ENCODE measurements at regions not wholly inside any gene's neighbourhood (a gene's known extent, or its start where the extent isn't known, plus 50 kb on each side); places are given as distances from the start of the nearest gene placed in this dataset.
"Not testable (repeated sequence)": the region's sequence is repeated elsewhere in the genome, so short reads cannot be mapped to it uniquely, and the experiment has no call there.

DNA sequence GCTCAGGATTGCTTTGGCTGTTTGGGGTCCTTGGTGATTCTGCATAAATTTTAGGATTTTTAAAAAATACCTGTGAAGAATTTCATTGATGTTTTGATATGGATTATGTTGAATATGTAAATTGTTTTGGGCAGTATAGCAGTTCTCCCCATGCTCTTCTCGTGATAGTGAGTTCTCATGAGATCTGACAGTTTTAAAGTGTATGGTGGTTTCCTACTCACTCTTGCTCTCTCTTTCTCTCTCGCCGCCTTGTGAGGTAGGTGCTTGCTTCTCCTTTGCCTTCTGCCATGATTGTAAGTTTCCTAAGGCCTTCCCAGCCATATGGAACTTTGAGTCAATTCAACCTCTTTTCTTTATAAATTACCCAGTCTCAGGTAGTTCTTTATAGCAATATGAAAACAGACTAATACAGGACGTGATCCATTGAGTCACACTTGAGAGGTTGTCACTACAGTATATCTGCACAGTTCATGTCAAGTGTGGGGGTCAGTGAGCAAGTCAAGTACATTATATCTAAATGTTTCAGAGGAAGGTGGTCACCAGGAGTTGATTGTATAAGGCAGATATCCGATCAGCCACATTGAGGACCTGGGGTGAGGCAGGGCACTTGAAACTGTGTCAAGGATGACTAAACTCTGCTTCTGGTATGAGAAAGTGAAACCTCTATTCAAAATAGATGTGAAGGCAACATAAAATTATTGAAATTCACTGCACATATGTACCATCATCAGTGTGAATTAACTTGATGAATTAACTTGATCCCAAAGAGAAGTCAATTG, 70.7 kb upstream of the CCDC179 start:
- TF ChIP-seq, protein P1, sequence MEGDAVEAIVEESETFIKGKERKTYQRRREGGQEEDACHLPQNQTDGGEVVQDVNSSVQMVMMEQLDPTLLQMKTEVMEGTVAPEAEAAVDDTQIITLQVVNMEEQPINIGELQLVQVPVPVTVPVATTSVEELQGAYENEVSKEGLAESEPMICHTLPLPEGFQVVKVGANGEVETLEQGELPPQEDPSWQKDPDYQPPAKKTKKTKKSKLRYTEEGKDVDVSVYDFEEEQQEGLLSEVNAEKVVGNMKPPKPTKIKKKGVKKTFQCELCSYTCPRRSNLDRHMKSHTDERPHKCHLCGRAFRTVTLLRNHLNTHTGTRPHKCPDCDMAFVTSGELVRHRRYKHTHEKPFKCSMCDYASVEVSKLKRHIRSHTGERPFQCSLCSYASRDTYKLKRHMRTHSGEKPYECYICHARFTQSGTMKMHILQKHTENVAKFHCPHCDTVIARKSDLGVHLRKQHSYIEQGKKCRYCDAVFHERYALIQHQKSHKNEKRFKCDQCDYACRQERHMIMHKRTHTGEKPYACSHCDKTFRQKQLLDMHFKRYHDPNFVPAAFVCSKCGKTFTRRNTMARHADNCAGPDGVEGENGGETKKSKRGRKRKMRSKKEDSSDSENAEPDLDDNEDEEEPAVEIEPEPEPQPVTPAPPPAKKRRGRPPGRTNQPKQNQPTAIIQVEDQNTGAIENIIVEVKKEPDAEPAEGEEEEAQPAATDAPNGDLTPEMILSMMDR (IDR thresholded peaks at IDR 0.05): no peak
- TF ChIP-seq POLR2A (IDR thresholded peaks at IDR 0.05): no peak
- intact Hi-C loops (cut with DNase I; ENCODE audit: low total_unique reads): no loop called here
- no peak overlapping the region for H3K4me3 ChIP-seq (ENCODE audit: low read depth, poor library complexity, severe bottlenecking)
- 82 to 90% methylated on average over 5 of the region's 5 CpGs for WGBS, 2 donors
- no peak for DNase-seq (ENCODE audit: low spot score in 2 of 2)

DNA sequence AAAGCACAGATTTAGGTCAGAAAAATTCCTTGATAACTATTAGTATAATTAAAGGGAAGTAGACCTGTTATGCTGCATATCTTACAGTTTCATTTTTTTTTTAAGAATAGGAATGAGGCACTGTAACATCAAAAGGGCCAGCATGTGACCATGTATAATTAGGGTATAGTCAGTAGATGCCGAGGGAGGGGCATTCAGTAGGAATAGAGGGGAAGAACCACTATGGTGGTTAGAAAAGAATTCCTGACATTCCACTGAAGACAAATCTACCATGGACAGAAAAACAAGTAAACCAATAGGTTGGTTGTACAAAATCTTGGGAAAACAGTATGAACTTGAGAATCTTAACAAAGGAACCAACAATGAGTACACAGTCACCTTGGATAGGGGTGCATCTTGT, 78.4 kb upstream of the CCDC179 start:
- intact Hi-C loops (cut with DNase I; ENCODE audit: low total_unique reads): no loop called here
- H3K4me3 ChIP-seq (ENCODE audit: low read depth, poor library complexity, severe bottlenecking): no peak overlapping the region
- 55 to 61% methylated on average over 1 of the region's 1 CpG for WGBS, 2 donors
- TF ChIP-seq, protein P1 (IDR thresholded peaks at IDR 0.05): no peak
- no peak for TF ChIP-seq POLR2A (IDR thresholded peaks at IDR 0.05)
- no peak for DNase-seq (ENCODE audit: low spot score in 2 of 2)

DNA sequence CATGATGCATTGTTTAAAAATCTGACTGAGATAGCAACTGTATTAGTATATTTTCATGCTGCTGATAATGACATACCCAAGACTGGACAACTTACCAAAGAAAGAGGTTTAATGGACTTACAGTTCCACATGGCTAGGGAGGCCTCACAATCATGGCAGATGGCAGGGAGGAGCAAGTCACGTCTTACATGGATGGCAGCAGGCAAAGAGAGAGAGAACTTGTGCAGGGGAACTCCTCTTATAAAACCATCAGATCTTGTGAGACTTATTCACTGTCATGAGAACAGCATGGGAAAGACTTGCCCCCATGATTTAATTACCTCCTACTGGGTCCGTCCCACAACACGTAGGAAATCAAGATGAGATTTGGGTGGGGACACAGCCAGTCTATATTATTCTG, 81.3 kb upstream of the CCDC179 start:
- 93 to 95% methylated on average over 3 of the region's 3 CpGs for WGBS, 2 donors

DNA sequence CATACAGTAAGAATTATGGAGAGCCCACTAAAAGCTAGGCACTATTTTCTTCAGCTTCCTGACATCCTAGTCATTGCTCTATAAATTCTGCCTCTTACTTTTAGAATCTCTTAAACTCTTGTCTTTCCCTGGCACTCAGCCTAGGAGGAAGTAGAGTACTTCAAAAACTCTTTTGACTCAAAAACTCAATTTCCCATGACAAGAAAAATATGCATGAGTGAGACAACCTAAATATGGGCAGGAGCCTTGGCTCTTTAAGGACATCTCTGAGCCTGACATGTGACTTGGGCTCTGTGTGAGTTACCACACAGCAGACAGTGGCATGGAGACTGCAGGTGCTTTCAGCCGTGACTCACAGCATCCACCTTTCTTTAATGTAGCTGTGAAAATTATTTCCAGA, 97.5 kb upstream of the CCDC179 start:
- 21 to 35% methylated on average over 1 of the region's 1 CpG for WGBS, 2 donors
- TF ChIP-seq, protein P1 (IDR thresholded peaks at IDR 0.05): no peak
- no peak for TF ChIP-seq POLR2A (IDR thresholded peaks at IDR 0.05)
- intact Hi-C loops (cut with DNase I; ENCODE audit: low total_unique reads): no loop called here
- no peak overlapping the region for H3K4me3 ChIP-seq (ENCODE audit: low read depth, poor library complexity, severe bottlenecking)
- no peak for DNase-seq (ENCODE audit: low spot score in 2 of 2)

More for the DNA sequence above, 81.3 kb upstream of the CCDC179 start:
- DNase-seq (ENCODE audit: low spot score in 2 of 2); intact Hi-C loops (cut with DNase I; ENCODE audit: low total_unique reads); H3K4me3 ChIP-seq (ENCODE audit: low read depth, poor library complexity, severe bottlenecking): not testable (repeated sequence)

DNA sequence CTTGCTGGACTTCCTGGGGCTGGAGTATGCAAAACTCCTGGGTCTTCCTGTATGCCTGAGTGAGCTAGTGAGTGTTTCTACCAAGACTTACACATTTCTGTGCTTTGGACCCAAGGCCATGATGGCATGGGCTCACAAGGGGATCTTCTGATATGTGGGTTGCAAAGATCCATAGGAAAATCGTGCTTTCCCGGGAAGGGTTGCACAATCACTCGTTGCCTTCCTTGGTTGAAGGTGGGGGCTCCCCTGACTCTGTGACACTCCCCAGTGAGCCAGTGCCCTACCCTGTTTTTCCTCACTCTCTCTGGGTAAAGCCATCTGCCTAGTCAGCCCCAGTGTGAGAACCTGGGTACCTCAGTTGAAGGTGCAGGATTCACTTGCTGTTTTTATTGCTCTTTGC, 114.0 kb upstream of the CCDC179 start:
- TF ChIP-seq, protein P1 (IDR thresholded peaks at IDR 0.05): no peak
- no peak for TF ChIP-seq POLR2A (IDR thresholded peaks at IDR 0.05)
- intact Hi-C loops (cut with DNase I; ENCODE audit: low total_unique reads): no loop called here
- 79 to 96% methylated on average over 3 of the region's 3 CpGs for WGBS, 2 donors
- no peak for DNase-seq (ENCODE audit: low spot score in 2 of 2)
- no peak overlapping the region for H3K4me3 ChIP-seq (ENCODE audit: low read depth, poor library complexity, severe bottlenecking)

DNA sequence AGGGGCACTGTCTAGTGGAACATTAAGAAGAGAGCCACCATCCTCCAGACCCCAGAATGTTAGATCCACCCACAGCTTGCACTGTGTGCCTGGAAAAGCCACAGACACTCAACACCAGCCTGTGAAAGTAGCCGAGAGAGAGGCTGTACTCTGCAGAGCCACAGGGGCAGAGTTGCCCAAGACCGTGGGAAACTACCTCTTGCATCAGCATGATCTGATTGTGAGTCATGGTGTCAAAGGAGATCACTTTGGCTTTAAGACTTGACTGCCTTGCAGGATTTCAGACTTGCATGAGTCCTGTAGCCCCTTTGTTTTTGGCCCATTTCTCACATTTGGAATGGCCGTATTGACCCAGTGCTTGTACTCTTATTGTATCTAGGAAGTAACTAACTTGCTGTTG, 115.9 kb upstream of the CCDC179 start:
- no peak overlapping the region for H3K4me3 ChIP-seq (ENCODE audit: low read depth, poor library complexity, severe bottlenecking)
- 78 to 86% methylated on average over 3 of the region's 3 CpGs for WGBS, 2 donors
- TF ChIP-seq, protein P1 (IDR thresholded peaks at IDR 0.05): no peak
- TF ChIP-seq POLR2A (IDR thresholded peaks at IDR 0.05): no peak
- intact Hi-C loops (cut with DNase I; ENCODE audit: low total_unique reads): no loop called here
- DNase-seq (ENCODE audit: low spot score in 2 of 2): no peak
